ENCODE measurements at regions not wholly inside any gene's neighbourhood (a gene's known extent, or its start where the extent isn't known, plus 50 kb on each side); places are given as distances from the start of the nearest gene placed in this dataset.

GRCh38 chr12:24754690-24755638 lies 193.9 kb downstream of the BCAT1 start (continued):
- no peak for TF ChIP-seq ZFP82 (CRISPR knock-in tag; IDR thresholded peaks at IDR 0.05; ENCODE audit: borderline replicate concordance)
- TF ChIP-seq FOXJ3 (CRISPR knock-in tag; IDR thresholded peaks at IDR 0.05; ENCODE audit: borderline replicate concordance), result peak; percentile 93; the same call in 1 of the 2 replicates
- TF ChIP-seq TEAD3 (CRISPR knock-in tag; optimal IDR thresholded peaks at IDR 0.05; ENCODE audit: borderline replicate concordance), result peak; percentile 78
- TF ChIP-seq ZMYM3 (CRISPR knock-in tag; IDR thresholded peaks at IDR 0.05), result 0 out of 2 replicates have a peak, but pooled peaks have one; percentile 24
- no peak; the same call in 1 of the 2 replicates for TF ChIP-seq CEBPB (IDR thresholded peaks at IDR 0.05; ENCODE audit: borderline replicate concordance, low read depth, low read length)
- TF ChIP-seq ZNF614 (CRISPR knock-in tag; IDR thresholded peaks at IDR 0.05; ENCODE audit: borderline replicate concordance), result 0 out of 2 replicates have a peak, but pooled peaks have one; percentile 8
- TF ChIP-seq POLR2A (IDR thresholded peaks at IDR 0.05; ENCODE audit: insufficient read depth in 1 of 2, low read depth in 2 of 2, low read length in 2 of 2), result peak in 1 of 2 experiments; percentile 41; a peak in 2 of 4 replicates
- peak; percentile 91 for TF ChIP-seq ARID5B (CRISPR knock-in tag; IDR thresholded peaks at IDR 0.05)
- TF ChIP-seq HNF4A (CRISPR knock-in tag; IDR thresholded peaks at IDR 0.05), result peak; percentile 82
- TF ChIP-seq RELA (CRISPR knock-in tag; IDR thresholded peaks at IDR 0.05), result no peak
- TF ChIP-seq HIC2 (CRISPR knock-in tag; IDR thresholded peaks at IDR 0.05; ENCODE audit: low read depth), result no peak
- TF ChIP-seq HNRNPK (IDR thresholded peaks at IDR 0.05; ENCODE audit: low read depth, low read length, poor library complexity, severe bottlenecking), result no peak
- no peak for TF ChIP-seq NFYC (CRISPR knock-in tag; IDR thresholded peaks at IDR 0.05)
- TF ChIP-seq PBX2 (CRISPR knock-in tag; IDR thresholded peaks at IDR 0.05), result no peak
- no peak for TF ChIP-seq ZNF432 (CRISPR knock-in tag; IDR thresholded peaks at IDR 0.05; ENCODE audit: borderline replicate concordance)

All from HepG2 (cell line).